BE2C (cell line): ENCODE measurements at regions not wholly inside any gene's neighbourhood (a gene's known extent, or its start where the extent isn't known, plus 50 kb on each side); places are given as distances from the start of the nearest gene placed in this dataset.
A peak's percentile ranks its signal among the peaks of the same experiment; 100 is the strongest.
"Not testable (repeated sequence)": the region's sequence is repeated elsewhere in the genome, so short reads cannot be mapped to it uniquely, and the experiment has no call there.

ENCODE experiments used
- DNase-seq: peaks from one replicate; pipeline ENCODE4 v3.0.0-alpha.2; 2020
- H3K27me3 ChIP-seq: fragments of 250-450 bp; sonication (Bioruptor Pico); 2 replicates; pipeline ENCODE4 v1.5.1; 2020; ENCODE audit warnings: mild to moderate bottlenecking
- H3K36me3 ChIP-seq: fragments of 250-450 bp; sonication (Bioruptor Pico); 2 replicates; pipeline ENCODE4 v1.5.1; 2020; ENCODE audit warnings: mild to moderate bottlenecking
- H3K4me1 ChIP-seq: fragments of 250-450 bp; sonication (Bioruptor Pico); 2 replicates; pipeline ENCODE4 v1.5.1; 2020
- H3K4me3 ChIP-seq: 2 replicates; pipeline ENCODE4 v1.5.1; 2011; ENCODE audit warnings: low read depth, low read length
- H3K9me3 ChIP-seq: fragments of 250-450 bp; sonication (Bioruptor Pico); 2 replicates; pipeline ENCODE4 v1.5.1; 2020
- CTCF ChIP-seq: IDR thresholded peaks from 2 replicates; pipeline ENCODE4 v1.5.1; 2012; ENCODE audit warnings: mild to moderate bottlenecking, low read depth, low read length

DNA sequence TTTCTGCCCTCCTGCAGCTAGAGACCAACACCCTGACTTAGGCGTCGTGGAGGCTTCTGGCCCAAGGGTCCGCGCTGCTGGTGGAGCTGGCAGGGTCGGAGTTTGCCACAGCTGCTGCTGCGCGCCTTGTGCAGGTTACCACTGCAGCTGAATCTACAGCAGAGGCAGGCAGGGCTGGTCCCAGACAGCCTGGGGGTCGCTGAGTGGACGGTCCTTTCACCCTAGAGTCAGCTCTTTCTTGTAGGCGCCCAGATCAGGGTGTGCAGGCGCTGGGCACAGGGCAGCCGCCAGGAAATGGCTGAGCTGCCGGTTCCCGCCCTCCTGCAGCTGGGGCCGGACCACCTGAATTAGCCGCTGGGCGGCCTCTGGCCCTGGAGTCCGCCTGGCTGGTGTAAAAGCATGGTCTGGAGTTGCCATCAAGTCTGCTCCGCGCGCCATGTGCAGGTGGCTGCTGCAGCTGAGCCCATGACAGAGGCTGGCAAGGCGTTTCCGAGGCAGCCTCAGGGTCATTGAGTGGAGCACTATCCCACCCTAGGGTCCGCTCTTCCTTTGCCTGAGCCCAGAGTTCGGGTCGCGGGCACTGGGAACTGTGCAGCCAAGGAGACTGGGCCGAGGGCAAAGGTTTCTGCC lies 144.3 kb downstream of the CCDC74A start:
- not testable (repeated sequence) for H3K27me3 ChIP-seq, DNase-seq, H3K4me3 ChIP-seq, H3K36me3 ChIP-seq, H3K4me1 ChIP-seq, H3K9me3 ChIP-seq

DNA sequence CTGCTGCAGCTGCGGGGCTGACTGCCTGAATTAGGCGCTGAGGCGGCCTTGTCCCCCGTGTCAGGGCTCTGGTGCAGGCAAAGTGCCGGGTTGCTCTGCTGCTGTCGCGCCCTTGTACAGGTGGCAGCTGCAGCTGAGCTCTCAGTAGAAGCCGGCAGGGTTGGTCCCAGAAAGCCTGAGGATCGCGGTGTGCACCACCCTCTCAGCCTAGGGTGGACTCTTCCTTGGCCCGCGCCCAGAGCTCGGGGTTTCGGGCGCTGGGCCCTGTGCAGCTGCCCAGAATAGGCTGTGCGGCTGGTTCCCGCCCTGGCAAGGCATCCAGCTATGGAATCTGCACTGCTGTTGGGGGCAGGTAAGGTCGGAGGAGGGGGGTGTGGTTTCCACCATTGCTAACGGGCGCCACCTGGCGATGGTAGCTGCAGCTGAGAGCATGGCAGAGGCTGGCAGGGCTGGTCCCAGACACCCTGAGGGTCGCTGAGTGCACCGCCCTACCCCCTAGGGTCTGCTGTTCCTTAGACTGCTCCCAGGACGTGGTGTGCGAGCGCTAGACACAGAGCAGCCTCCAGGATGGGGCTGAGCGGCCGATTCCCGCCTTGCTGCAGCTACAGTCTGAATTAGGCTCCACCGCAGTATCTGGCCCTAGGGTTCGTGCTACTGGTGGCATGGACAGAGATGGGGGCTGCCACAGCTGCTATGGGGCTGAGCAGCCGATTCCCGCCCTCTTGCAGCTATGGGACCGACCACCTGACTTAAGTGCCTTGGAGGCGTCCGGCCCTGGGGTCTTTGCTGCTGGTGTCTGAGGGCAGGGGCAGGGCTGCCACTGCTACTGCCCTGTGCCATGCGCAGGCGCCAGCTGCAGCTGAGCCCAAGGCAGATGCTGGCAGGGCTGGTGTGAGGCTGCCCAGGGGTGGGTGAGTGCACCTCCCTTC lies 145.0 kb downstream of the CCDC74A start:
- not testable (repeated sequence) for H3K4me1 ChIP-seq, H3K9me3 ChIP-seq, H3K36me3 ChIP-seq, H3K27me3 ChIP-seq
- peak; percentile 56 for DNase-seq
- TF ChIP-seq CTCF: peak; percentile 39
- peak overlapping the region; percentile 38 for H3K4me3 ChIP-seq

- peak; percentile 71 for DNase-seq
- Histone ChIP-seq H3K27me3 (no peaks in the 10 kb centered on the region), H3K9me3 (no peaks in the 10 kb centered on the region), H3K4me3 (peak overlapping the region; percentile 38), H3K4me1 (no peaks in the 10 kb centered on the region), H3K36me3 (no peaks in the 10 kb centered on the region)
- TF ChIP-seq CTCF: peak; percentile 60
These were observed 145.9 kb downstream of the CCDC74A start for GRCh38 chr2:131673400-131674173.

GRCh38 chr2:131674174-131674507 lies 146.5 kb downstream of the CCDC74A start:
- TF ChIP-seq CTCF: no peak
- Histone ChIP-seq H3K9me3 (no peaks in the 10 kb centered on the region), H3K36me3 (no peaks in the 10 kb centered on the region), H3K4me1 (no peaks in the 10 kb centered on the region), H3K4me3 (no peak overlapping the region), H3K27me3 (no peaks in the 10 kb centered on the region)
- no peak for DNase-seq

DNA sequence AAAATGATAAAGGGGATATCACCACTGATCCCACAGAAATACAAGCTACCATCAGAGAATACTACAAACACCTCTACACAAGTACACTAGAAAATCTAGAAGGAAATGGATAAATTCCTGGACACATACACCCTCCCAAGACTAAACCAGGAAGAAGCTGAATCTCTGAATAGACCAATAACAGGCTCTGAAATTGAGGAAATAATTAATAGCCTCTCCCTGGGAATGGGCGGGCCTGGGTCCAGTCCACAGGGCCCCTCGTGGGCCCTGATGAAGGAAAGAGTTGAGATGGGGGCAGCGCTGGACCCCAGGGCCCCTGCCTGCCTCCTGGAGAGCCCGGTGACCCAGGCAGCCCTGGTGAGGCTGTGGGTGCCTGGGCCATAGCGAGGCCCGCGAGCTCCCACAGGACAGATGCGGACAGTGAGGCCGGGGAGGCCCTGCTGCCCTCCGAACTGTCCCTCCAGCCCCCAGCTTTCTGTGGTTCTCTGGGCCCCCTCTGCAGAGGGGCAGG lies 154.0 kb downstream of the CCDC74A start:
- not testable (repeated sequence) for DNase-seq, H3K4me1 ChIP-seq, H3K9me3 ChIP-seq, H3K36me3 ChIP-seq, H3K27me3 ChIP-seq
- H3K4me3 ChIP-seq: peak overlapping the region; percentile 66

GRCh38 chr2:131682122-131682944 lies 154.6 kb downstream of the CCDC74A start:
- Histone ChIP-seq H3K36me3 (no peaks in the 10 kb centered on the region), H3K4me3 (peak overlapping the region; percentile 66), H3K4me1 (no peaks in the 10 kb centered on the region), H3K9me3 (no peaks in the 10 kb centered on the region), H3K27me3 (no peaks in the 10 kb centered on the region)
- TF ChIP-seq CTCF: peak; percentile 34; the same call in 1 of the 2 replicates
- DNase-seq: peak; percentile 83

DNA sequence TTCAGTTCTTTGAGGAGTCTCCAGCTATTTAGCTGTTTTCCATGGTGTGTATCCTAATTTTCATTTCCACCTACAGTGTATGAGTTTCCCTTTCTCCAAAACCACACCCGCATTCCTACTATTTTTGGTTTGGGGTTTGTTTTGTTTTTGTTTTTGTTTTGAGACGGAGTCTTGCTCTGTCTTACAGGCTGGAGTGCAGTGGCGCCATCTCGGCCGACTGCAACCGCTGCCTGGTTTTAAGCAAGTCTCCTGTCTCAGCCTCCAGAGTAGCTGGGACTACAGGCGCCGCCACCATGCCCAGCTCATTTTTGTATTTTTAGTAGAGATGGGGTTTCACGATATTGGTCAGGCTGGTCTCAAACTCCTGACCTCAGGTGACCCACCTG lies 155.2 kb downstream of the CCDC74A start:
- not testable (repeated sequence) for H3K4me1 ChIP-seq, H3K9me3 ChIP-seq, H3K36me3 ChIP-seq, H3K27me3 ChIP-seq
- DNase-seq: peak; percentile 33
- H3K4me3 ChIP-seq: peak overlapping the region; percentile 66

GRCh38 chr2:131684631-131685316 lies 157.1 kb downstream of the CCDC74A start:
- not testable (repeated sequence) for H3K36me3 ChIP-seq, H3K9me3 ChIP-seq, DNase-seq, H3K4me3 ChIP-seq, H3K27me3 ChIP-seq, H3K4me1 ChIP-seq

GRCh38 chr2:131686164-131686893 lies 158.6 kb downstream of the CCDC74A start:
- not testable (repeated sequence) for H3K36me3 ChIP-seq, H3K4me3 ChIP-seq, H3K27me3 ChIP-seq, H3K4me1 ChIP-seq, H3K9me3 ChIP-seq, DNase-seq
